Endothelial cell of umbilical vein (primary cell): ENCODE measurements at regions not wholly inside any gene's neighbourhood (a gene's known extent, or its start where the extent isn't known, plus 50 kb on each side); places are given as distances from the start of the nearest gene placed in this dataset.

Experiments used
- EZH2 ChIP-seq: IDR thresholded peaks from 2 replicates; pipeline ENCODE4 v1.6.1; 2012; ENCODE audit warnings: borderline replicate concordance, low read depth, mild to moderate bottlenecking, moderate library complexity, low read length, inconsistent platforms; ENCODE audit not compliant: severe bottlenecking
- JUN ChIP-seq: IDR thresholded peaks from 2 replicates; pipeline ENCODE4 v1.6.1; 2011; ENCODE audit warnings: borderline replicate concordance, low read depth; ENCODE audit not compliant: insufficient read length, insufficient read depth
- MYC ChIP-seq: IDR thresholded peaks from one replicate; pipeline ENCODE4 v1.6.1; 2011; ENCODE audit warnings: mild to moderate bottlenecking, low read depth, low read length
- POLR2A ChIP-seq: IDR thresholded peaks from 2 replicates; pipeline ENCODE4 v1.6.1; 2012; ENCODE audit warnings: low read depth, mild to moderate bottlenecking, control low read depth, low read length
- POLR2AphosphoS5 ChIP-seq: IDR thresholded peaks from 2 replicates; pipeline ENCODE4 v1.6.1; 2012; ENCODE audit warnings: low read depth, mild to moderate bottlenecking, control low read depth, low read length, moderate library complexity; ENCODE audit not compliant: insufficient read depth
- TF ChIP-seq, protein P1 (sequence below), 2 donors: IDR thresholded peaks; 1 replicate in 1 of 2; 2 replicates in 1 of 2; pipeline ENCODE4 v1.5.1; 2011; ENCODE audit warnings: low read length in 2 of 2, mild to moderate bottlenecking in 2 of 2, moderate library complexity in 2 of 2, control low read depth in 1 of 2, inconsistent platforms in 1 of 2, low read depth in 1 of 2; ENCODE audit not compliant: insufficient read depth in 1 of 2; ENCODE audit errors: extremely low read depth in 1 of 2
- TF ChIP-seq, protein P2 (sequence below): IDR thresholded peaks from 2 replicates; pipeline ENCODE4 v1.6.1; 2011; ENCODE audit not compliant: insufficient read depth, insufficient read length

DNA sequence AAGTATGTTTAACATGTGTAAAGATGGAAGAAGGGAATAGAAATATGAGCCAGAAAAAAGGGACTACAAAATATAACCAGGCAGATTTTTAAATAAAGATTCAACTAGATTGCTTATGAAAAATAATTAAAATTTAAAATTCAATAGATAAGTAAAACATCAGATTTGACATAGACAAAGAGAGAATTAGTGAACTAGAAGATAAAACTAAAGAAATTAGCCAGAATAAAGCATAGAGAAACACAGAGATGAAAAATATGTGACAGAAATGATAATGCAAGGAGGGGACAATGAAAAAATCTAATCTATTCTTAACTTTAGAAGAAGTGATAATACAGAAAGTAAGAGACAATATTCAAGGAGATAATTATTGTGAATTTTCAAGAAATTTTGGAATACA is 222.6 kb upstream of the PMFBP1 start:
- TF ChIP-seq, protein P1, sequence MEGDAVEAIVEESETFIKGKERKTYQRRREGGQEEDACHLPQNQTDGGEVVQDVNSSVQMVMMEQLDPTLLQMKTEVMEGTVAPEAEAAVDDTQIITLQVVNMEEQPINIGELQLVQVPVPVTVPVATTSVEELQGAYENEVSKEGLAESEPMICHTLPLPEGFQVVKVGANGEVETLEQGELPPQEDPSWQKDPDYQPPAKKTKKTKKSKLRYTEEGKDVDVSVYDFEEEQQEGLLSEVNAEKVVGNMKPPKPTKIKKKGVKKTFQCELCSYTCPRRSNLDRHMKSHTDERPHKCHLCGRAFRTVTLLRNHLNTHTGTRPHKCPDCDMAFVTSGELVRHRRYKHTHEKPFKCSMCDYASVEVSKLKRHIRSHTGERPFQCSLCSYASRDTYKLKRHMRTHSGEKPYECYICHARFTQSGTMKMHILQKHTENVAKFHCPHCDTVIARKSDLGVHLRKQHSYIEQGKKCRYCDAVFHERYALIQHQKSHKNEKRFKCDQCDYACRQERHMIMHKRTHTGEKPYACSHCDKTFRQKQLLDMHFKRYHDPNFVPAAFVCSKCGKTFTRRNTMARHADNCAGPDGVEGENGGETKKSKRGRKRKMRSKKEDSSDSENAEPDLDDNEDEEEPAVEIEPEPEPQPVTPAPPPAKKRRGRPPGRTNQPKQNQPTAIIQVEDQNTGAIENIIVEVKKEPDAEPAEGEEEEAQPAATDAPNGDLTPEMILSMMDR (IDR thresholded peaks at IDR 0.05; ENCODE audit: extremely low read depth in 1 of 2, insufficient read depth in 1 of 2, low read depth in 1 of 2, low read length in 2 of 2) = no peak
- TF ChIP-seq POLR2A = no peak
- no peak for TF ChIP-seq JUN
- TF ChIP-seq MYC = no peak
- TF ChIP-seq, protein P2, sequence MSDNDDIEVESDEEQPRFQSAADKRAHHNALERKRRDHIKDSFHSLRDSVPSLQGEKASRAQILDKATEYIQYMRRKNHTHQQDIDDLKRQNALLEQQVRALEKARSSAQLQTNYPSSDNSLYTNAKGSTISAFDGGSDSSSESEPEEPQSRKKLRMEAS = no peak
- no peak for TF ChIP-seq EZH2
- no peak for TF ChIP-seq POLR2AphosphoS5
